CD1c-positive myeloid dendritic cell (primary cell): ENCODE measurements at regions not wholly inside any gene's neighbourhood (a gene's known extent, or its start where the extent isn't known, plus 50 kb on each side); places are given as distances from the start of the nearest gene placed in this dataset.

Experiments
- DNase-seq: peaks from one replicate; pipeline ENCODE4 v3.0.0-alpha.2; 2016; ENCODE audit errors: extremely low spot score

GRCh38 chr2:18889565-18890332, 300.4 kb upstream of the NT5C1B start:
- DNase-seq, result no peak

DNA sequence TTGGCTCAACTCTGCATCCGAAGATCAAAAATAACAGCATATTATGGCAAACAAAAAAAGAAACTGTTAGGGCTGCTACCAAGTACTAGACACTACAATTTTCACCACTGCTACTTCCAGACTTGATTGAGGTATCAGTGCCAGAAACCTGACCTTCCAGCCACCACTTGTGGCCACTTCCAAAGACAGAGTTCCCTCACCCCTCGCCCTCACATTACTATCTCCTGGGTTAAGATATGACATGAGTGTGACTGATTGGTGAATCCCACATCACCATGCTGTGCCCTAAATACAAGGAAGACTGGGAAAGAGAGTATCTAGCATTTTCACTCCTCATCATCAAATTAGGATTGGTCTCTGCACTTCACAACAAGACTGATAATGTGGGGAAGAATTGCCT, 296.1 kb upstream of the NT5C1B start:
- no peak for DNase-seq

DNA sequence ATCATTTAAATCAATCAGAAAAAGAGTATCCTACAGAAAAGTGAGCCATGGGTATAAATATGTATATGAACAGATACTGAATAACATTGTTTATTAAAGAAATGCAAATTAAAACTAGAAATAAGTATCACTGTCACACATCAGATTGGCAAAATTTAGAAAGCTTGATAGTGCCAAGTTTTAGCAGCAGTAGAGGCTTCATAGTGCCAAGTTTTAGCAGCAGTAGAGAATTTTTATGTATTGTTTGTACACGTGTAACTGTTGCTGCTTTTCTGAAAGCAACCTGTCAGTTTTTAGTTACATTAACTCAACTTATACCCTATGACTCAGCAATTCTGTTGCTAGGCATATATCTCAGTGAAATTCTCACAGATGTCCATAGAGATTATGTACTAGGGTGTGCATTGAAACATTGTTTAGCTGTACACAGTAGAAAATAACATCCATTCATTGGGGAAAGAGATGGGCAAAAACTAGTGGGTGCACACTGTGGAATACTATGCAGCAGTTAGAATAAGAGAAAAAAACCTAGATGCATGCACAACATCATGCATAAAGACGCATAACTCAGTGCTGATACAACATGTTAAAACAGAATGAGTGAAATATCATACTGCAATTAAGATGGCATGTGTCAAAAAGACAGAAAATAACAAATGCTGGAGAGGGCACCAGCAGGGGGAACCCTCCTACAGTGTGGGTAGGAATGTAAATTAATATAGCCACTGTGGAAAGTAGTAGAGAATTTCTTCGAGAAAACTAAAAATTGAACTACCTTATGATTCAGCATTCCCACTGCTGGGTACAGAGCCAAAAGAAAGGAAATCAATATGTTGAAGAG, 294.5 kb upstream of the NT5C1B start:
- no peak for DNase-seq

DNA sequence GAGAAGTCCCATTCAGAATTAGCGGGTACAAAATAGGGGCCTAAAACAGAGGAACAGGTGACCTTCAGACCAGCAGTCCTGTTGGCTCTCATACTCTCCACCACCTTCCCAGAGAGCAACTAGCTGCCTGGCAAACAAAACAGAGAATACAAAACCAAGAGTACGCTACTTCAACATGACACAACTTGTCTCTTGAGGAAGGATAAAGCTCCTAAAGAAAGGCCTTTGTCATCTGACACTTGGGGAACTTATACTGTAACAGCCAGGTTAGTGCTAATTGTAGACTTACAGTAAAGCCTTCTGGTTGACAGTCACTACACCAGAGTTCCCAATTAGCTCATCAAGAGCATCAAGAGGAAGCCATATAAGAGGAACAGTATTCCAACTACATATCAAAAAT, 282.1 kb upstream of the NT5C1B start:
- DNase-seq, result no peak

- no peak for DNase-seq
These were observed 280.9 kb upstream of the NT5C1B start for GRCh38 chr2:18870307-18870706.

GRCh38 chr2:18861951-18862350, 272.6 kb upstream of the NT5C1B start:
- no peak for DNase-seq

DNA sequence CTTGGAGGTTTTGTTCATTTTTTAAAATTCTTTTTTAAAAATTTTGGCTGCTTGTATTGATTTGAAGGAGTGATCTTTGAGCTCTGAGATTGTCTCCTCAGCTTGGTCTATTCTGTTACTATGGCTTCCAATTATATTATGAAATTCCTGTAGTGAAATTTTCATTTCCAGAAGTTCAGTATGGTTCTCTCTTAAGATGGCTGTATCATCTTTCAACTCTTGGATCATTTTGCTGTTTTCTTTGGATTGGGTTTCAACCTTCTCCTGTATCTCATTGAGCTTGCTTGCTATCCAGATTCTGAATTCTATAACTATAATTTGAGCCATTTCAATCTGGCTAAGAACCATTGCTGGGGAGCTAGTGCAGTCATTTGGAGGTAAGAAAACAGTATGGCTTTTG, 270.8 kb upstream of the NT5C1B start:
- no peak for DNase-seq

DNA sequence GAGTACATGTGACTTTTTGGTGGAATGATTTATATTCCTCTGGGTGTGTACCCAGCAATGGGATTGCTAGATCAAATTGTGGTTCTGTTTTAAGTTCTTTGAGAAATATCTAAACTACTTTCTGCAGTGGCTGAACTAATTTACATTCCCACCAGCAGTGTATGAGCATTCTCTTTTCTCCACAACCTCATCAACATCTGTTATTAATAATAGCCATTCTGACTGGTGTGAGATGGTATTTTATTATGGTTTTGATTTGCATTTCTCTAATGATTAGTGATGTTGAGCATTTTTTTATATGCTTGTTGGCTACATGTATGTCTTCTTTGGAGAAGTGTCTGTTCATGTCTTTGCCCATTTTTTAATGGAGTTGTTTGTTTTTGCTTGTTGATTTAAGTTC, 267.4 kb upstream of the NT5C1B start:
- DNase-seq, result no peak

DNA sequence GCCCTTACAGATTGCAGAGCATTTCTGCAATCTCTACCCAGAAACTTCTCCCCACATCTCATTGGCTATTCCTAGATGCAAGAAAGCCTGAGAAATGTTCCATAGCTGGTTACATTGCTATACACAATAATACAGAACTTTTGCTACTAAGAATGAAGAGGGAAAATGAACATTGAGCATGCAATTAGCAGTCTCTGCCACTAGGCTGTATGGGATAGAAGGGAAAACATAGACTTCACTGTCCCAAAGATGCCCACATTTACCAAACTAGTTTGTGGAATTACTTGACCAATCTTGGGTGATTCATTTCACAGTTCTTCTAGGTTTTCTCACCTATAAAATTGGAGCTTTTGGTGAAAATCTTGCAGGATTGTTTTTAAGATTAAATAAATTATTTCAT, 265.7 kb upstream of the NT5C1B start:
- no peak for DNase-seq

- DNase-seq, result no peak
These were observed 260.6 kb upstream of the NT5C1B start for GRCh38 chr2:18849841-18850578.

DNA sequence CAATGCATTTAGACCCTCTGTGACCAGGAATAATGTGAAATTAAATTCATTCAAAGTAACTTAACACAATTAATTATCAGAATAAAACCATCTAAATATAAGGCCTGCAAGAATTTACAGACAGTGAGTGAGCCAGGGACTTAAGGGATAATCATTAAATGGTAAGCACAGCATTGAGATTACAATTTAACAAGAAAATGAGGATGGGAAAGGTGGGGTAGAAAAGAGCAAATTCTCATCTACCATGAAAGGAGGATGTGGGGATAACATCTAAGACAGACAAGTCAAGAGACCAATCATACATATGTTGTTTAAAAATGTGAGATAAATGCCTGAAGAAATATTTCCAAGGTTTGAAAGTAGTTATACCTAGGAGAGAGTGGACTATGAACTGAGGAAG, 259.3 kb upstream of the NT5C1B start:
- DNase-seq, result no peak

DNA sequence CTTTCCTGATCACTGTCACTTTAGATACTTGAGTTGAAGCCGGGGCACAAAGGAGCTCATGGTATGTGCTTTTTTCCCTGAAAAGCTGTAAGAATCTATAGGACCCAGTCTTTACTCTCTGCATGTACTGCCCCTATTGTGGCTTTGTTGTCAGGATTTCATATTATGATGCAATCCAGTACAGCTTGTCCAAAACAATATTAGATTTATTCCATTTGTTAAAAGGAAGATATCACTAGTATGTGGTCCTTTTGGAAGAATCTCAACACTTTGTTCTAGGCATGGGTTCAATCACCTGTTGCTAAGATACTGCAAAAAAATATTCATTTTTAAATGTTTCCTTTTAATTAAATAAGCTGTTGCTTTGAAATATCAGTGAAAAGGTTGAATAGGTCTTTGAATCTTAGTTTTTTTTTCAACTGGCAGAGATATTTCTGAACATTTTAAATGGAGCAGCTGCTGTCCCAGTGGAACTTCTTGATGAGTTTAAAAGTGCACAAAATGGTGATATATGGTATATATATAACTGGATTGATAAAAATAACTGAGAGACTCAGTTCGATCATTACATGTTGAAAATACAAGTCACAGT, 256.6 kb upstream of the NT5C1B start:
- DNase-seq, result no peak

- no peak for DNase-seq
These were observed 253.5 kb upstream of the NT5C1B start for GRCh38 chr2:18842836-18843235.

DNA sequence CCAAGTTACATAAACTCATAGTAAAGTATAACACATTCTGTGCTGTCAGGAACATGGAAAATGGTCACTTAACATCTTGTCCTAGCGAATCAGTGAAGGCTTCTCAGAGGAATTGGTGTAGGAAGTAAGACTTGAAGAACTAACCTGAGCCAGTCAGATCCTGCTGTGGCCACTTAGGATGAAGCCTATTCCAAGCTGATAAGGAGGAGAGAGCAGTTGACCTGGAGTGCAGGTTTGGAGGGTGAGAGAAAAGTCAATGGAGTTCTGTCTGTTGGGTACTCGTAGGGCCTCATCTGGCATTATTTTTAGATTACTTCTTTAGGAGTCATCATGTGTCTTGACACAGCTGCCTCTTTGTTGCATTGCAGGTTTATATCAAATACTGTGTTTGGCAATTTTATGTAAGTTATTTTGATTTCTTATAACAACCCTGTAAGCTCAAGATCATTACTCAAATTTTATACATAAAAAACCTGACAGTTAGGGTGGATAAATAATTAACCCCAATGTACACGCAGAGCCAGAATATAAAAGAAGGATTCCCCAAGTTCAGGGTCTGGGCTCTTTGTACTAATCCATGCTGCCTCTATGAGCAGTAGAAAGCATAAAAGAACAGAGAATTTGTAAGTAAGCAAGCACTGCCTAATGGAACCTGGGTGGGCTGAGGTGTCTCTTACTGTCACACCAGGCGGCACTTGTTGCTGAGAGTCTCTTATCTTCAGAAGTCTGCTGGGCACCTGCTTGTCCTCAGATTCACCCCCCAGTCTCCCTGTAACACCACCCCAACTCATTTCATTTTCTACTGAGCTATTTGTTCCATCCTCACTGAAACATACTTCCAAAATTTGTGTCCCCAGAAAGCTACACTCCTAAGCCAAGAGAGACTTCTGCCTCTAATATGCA, 252.1 kb upstream of the NT5C1B start:
- no peak for DNase-seq

- no peak for DNase-seq
These were observed 247.9 kb upstream of the NT5C1B start for GRCh38 chr2:18837240-18837639.

DNA sequence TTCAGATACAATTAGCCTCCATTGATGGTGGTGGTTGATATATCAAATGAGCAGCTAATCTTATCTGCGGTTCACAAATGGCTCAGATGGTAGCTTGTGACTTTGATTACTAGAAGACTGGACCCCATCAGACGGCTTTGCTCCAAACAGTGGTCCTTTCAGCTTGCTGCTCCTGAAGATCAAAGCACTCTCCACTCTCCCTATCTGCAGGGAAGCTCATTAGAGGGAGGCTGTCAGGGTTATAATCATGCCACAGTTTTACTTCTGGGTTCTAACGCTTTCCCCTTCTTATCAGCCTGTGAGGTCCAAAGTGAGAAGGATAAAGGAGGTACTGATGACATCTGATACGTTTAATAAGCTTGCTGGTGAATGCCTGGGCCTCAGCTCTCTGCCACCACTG, 247.1 kb upstream of the NT5C1B start:
- DNase-seq, result no peak

DNA sequence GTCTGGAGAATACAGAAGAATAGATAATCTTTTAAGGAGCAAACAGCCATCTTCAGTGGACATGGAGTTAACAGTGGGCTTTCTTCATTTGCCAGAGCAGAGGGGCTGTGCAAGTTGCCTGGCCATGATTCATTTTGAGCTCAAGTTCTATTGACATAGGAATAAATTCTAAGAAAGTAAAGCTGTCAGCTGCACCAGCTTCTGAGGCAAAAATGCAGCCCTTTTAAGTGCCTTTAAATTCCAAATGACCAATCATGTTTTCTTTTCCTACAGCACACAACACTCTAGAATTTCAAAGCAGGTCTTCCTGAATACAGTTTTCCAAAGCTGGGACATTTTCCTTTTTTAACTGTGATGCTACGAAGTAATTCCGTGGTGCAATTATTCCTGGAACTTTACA, 246.4 kb upstream of the NT5C1B start:
- DNase-seq, result no peak

GRCh38 chr2:18834341-18834740, 245.0 kb upstream of the NT5C1B start:
- no peak for DNase-seq

GRCh38 chr2:18833941-18834340, 244.6 kb upstream of the NT5C1B start:
- DNase-seq, result no peak

DNA sequence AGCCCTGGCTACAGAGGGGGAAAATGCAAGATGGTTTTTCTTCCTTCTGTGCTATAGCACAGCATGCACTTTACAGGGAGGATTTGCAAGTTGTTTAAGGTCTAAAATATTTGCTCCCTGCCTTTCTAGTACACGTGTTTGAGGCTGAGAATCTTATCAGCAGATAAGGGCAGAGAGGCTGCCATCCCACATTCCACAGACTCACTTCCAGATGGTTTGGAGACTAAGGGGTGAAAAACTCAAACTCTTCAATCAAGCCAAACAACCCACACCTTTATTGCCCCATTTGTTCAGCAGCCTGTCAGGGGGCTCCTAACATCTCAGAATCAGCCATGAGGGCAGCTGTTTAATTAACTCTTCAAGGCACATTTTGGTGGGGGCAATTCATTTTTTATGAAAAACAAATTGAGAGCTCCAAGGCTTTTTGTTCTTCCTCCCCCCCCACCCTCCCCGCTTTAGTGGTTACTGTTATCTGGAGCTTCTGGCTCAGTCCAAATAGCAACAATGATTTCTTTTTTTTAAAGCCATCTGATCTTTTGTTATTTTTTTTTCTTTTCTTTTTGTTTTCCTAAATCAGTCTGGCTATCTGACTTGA, 242.6 kb upstream of the NT5C1B start:
- no peak for DNase-seq

- DNase-seq, result no peak
These were observed 241.6 kb upstream of the NT5C1B start for GRCh38 chr2:18830962-18831361.
